Duodenal mucosa (tissue), 2 donors: ENCODE measurements at regions not wholly inside any gene's neighbourhood (a gene's known extent, or its start where the extent isn't known, plus 50 kb on each side); places are given as distances from the start of the nearest gene placed in this dataset.

Experiments used
- H3K27ac ChIP-seq: one replicate; pipeline ENCODE4 v1.7.0; 2013; ENCODE audit warnings: low read depth, low read length
- H3K27me3 ChIP-seq, 2 donors: one replicate each; pipeline ENCODE4 v1.7.0; 2013; ENCODE audit warnings: low read length in 2 of 2, control low read depth in 1 of 2; ENCODE audit not compliant: insufficient read depth in 2 of 2, control insufficient read depth in 1 of 2
- H3K36me3 ChIP-seq, 2 donors: one replicate each; pipeline ENCODE4 v1.7.0; 2013; ENCODE audit warnings: low read length in 2 of 2, control low read depth in 1 of 2; ENCODE audit not compliant: insufficient read depth in 2 of 2, control insufficient read depth in 1 of 2
- H3K4me1 ChIP-seq, 2 donors: one replicate each; pipeline ENCODE4 v1.7.0; 2013; ENCODE audit warnings: low read length in 2 of 2, control low read depth in 1 of 2; ENCODE audit not compliant: insufficient read depth in 2 of 2, control insufficient read depth in 1 of 2
- H3K4me3 ChIP-seq, 2 donors: one replicate each; pipeline ENCODE4 v1.7.0; 2013; ENCODE audit warnings: low read length in 2 of 2, low read depth in 1 of 2
- H3K9ac ChIP-seq, 2 donors: one replicate each; pipeline ENCODE4 v1.7.0; 2013; ENCODE audit warnings: low read length in 2 of 2, low read depth in 1 of 2
- H3K9me3 ChIP-seq, 2 donors: one replicate each; pipeline ENCODE4 v1.7.0; 2013; ENCODE audit warnings: low read length in 2 of 2, control low read depth in 1 of 2; ENCODE audit not compliant: control insufficient read depth in 1 of 2

- Histone ChIP-seq H3K36me3 (no peaks in the 10 kb centered on the region), H3K9ac (no peak overlapping the region), H3K4me1 (no peaks in the 10 kb centered on the region), H3K27me3 (no peaks in the 10 kb centered on the region), H3K4me3 (no peak overlapping the region), H3K9me3 (no peaks in the 10 kb centered on the region), H3K27ac (no peak overlapping the region)
Measured at GRCh38 chr12:98136544-98136943, 378.8 kb upstream of the TMPO start.

- Histone ChIP-seq H3K4me3 (no peak overlapping the region), H3K27ac (no peak overlapping the region)
Measured at GRCh38 chr12:98137278-98137677, 378.1 kb upstream of the TMPO start.

GRCh38 chr12:98144953-98145352 is 370.4 kb upstream of the TMPO start:
- no peaks in the 10 kb centered on the region for H3K27me3 ChIP-seq
- no peaks in the 10 kb centered on the region for H3K9me3 ChIP-seq
- H3K36me3 ChIP-seq, result no peaks in the 10 kb centered on the region
- no peak overlapping the region for H3K9ac ChIP-seq
- H3K27ac ChIP-seq, result no peak overlapping the region
- no peaks in the 10 kb centered on the region for H3K4me1 ChIP-seq
- H3K4me3 ChIP-seq, result no peak overlapping the region

More at GRCh38 chr12:98137278-98137677, 378.1 kb upstream of the TMPO start:
- no peaks in the 10 kb centered on the region for H3K4me1 ChIP-seq
- no peak overlapping the region for H3K9ac ChIP-seq
- H3K27me3 ChIP-seq, result no peaks in the 10 kb centered on the region
- H3K36me3 ChIP-seq, result no peaks in the 10 kb centered on the region
- no peaks in the 10 kb centered on the region for H3K9me3 ChIP-seq

- H3K4me3 ChIP-seq, result no peak overlapping the region
- no peak overlapping the region for H3K27ac ChIP-seq
- no peak overlapping the region for H3K9ac ChIP-seq
- no peaks in the 10 kb centered on the region for H3K4me1 ChIP-seq
- no peaks in the 10 kb centered on the region for H3K36me3 ChIP-seq
- no peaks in the 10 kb centered on the region for H3K27me3 ChIP-seq
- H3K9me3 ChIP-seq, result no peaks in the 10 kb centered on the region
Measured at GRCh38 chr12:98146043-98146442, 369.3 kb upstream of the TMPO start.

GRCh38 chr12:98146487-98146886 is 368.9 kb upstream of the TMPO start:
- Histone ChIP-seq H3K36me3 (no peaks in the 10 kb centered on the region), H3K27ac (no peak overlapping the region), H3K9me3 (no peaks in the 10 kb centered on the region), H3K4me1 (no peaks in the 10 kb centered on the region), H3K27me3 (no peaks in the 10 kb centered on the region), H3K4me3 (no peak overlapping the region), H3K9ac (no peak overlapping the region)

GRCh38 chr12:98149270-98149669 is 366.1 kb upstream of the TMPO start:
- Histone ChIP-seq H3K36me3 (no peaks in the 10 kb centered on the region), H3K27me3 (no peaks in the 10 kb centered on the region), H3K9ac (no peak overlapping the region), H3K9me3 (no peaks in the 10 kb centered on the region), H3K4me3 (no peak overlapping the region), H3K27ac (no peak overlapping the region), H3K4me1 (no peaks in the 10 kb centered on the region)

- no peaks in the 10 kb centered on the region for H3K27me3 ChIP-seq
- H3K4me1 ChIP-seq, result no peaks in the 10 kb centered on the region
- H3K4me3 ChIP-seq, result no peak overlapping the region
- H3K9me3 ChIP-seq, result no peaks in the 10 kb centered on the region
- H3K9ac ChIP-seq, result no peak overlapping the region
- H3K27ac ChIP-seq, result no peak overlapping the region
- H3K36me3 ChIP-seq, result no peaks in the 10 kb centered on the region
Measured at GRCh38 chr12:98149691-98150210, 365.6 kb upstream of the TMPO start.

- Histone ChIP-seq H3K4me3 (no peak overlapping the region), H3K36me3 (no peaks in the 10 kb centered on the region), H3K27me3 (no peaks in the 10 kb centered on the region), H3K9me3 (no peaks in the 10 kb centered on the region), H3K27ac (no peak overlapping the region), H3K4me1 (no peaks in the 10 kb centered on the region), H3K9ac (no peak overlapping the region)
Measured at GRCh38 chr12:98151105-98151590, 364.2 kb upstream of the TMPO start.

- Histone ChIP-seq H3K4me1 (no peaks in the 10 kb centered on the region), H3K4me3 (no peak overlapping the region), H3K9ac (no peak overlapping the region), H3K9me3 (no peaks in the 10 kb centered on the region), H3K27me3 (no peaks in the 10 kb centered on the region), H3K36me3 (no peaks in the 10 kb centered on the region), H3K27ac (no peak overlapping the region)
Measured at GRCh38 chr12:98151984-98152383, 363.4 kb upstream of the TMPO start.

- H3K4me3 ChIP-seq, result no peak overlapping the region
- H3K27me3 ChIP-seq, result no peaks in the 10 kb centered on the region
- no peak overlapping the region for H3K9ac ChIP-seq
- H3K27ac ChIP-seq, result no peak overlapping the region
- H3K36me3 ChIP-seq, result no peaks in the 10 kb centered on the region
- no peaks in the 10 kb centered on the region for H3K9me3 ChIP-seq
- H3K4me1 ChIP-seq, result no peaks in the 10 kb centered on the region
Measured at GRCh38 chr12:98154850-98155249, 360.5 kb upstream of the TMPO start.

- H3K27me3 ChIP-seq, result no peaks in the 10 kb centered on the region
- H3K9me3 ChIP-seq, result no peaks in the 10 kb centered on the region
- no peak overlapping the region for H3K4me3 ChIP-seq
- H3K27ac ChIP-seq, result no peak overlapping the region
- H3K36me3 ChIP-seq, result no peaks in the 10 kb centered on the region
- H3K4me1 ChIP-seq, result no peaks in the 10 kb centered on the region
- H3K9ac ChIP-seq, result no peak overlapping the region
Measured at GRCh38 chr12:98156697-98157096, 358.7 kb upstream of the TMPO start.
